Esophagus squamous epithelium (tissue), 4 donors: ENCODE measurements at regions not wholly inside any gene's neighbourhood (a gene's known extent, or its start where the extent isn't known, plus 50 kb on each side); places are given as distances from the start of the nearest gene placed in this dataset.

Experiments
- CTCF ChIP-seq, 6 experiments: fragments of 450-650 bp in 4 of 6; fragments of 200-600 bp in 2 of 6; sonication (generic) in 2 of 6; IDR thresholded peaks; one replicate each; pipeline ENCODE4 v1.5.1; 2016 to 2019; ENCODE audit warnings: antibody characterized with exemption in 6 of 6, mild to moderate bottlenecking in 4 of 6, moderate library complexity in 4 of 6
- POLR2A ChIP-seq, 4 donors: fragments of 450-650 bp; IDR thresholded peaks; one replicate each; pipeline ENCODE4 v1.6.1; 2017; ENCODE audit warnings: antibody characterized with exemption in 4 of 4, mild to moderate bottlenecking in 4 of 4, moderate library complexity in 3 of 4

- TF ChIP-seq CTCF (IDR thresholded peaks at IDR 0.05) (no peak), POLR2A (IDR thresholded peaks at IDR 0.05) (no peak)
Measured at GRCh38 chr2:53432936-53433335, 334.7 kb upstream of the CHAC2 start.
